ENCODE measurements at regions not wholly inside any gene's neighbourhood (a gene's known extent, or its start where the extent isn't known, plus 50 kb on each side); places are given as distances from the start of the nearest gene placed in this dataset.

DNA sequence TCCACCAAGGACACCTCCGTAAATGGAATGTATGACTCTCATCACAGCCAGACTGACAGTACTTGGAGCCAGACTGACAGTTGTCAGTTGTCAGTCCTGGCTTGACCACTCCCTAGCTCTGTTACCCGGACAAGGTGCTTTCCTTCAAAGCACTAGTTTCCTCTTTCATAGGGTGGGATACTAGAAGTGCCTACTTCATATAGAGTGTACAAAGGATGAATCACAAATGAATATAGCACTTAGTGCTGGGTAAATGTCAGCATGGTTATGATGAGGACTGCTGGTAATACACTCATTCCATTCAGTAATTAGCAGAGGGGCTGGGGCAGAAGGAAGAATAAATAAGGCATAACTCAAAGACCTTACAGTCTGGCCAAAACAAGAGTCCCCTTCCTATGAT, 91.4 kb downstream of the ARL4C start:
- H3K9ac ChIP-seq (ENCODE audit: low read depth, low read length) = no peak overlapping the region
- H3K4me1 ChIP-seq (ENCODE audit: insufficient read depth, low read length) = peaks cover 5% of the 10 kb centered on the region; the same call in 1 of the 2 replicates
- H3K9me3 ChIP-seq (ENCODE audit: insufficient read depth, low read depth, low read length) = no peaks in the 10 kb centered on the region
- WGBS = 92% methylated on average over 2 of the region's 2 CpGs
- H3K36me3 ChIP-seq (ENCODE audit: insufficient read depth, low read length) = no peaks in the 10 kb centered on the region
- H3K27ac ChIP-seq (ENCODE audit: low read depth, low read length) = no peak overlapping the region
- H3K27me3 ChIP-seq (ENCODE audit: insufficient read depth, low read length) = no peaks in the 10 kb centered on the region
- no peak overlapping the region for H3K4me3 ChIP-seq (ENCODE audit: low read length)

DNA sequence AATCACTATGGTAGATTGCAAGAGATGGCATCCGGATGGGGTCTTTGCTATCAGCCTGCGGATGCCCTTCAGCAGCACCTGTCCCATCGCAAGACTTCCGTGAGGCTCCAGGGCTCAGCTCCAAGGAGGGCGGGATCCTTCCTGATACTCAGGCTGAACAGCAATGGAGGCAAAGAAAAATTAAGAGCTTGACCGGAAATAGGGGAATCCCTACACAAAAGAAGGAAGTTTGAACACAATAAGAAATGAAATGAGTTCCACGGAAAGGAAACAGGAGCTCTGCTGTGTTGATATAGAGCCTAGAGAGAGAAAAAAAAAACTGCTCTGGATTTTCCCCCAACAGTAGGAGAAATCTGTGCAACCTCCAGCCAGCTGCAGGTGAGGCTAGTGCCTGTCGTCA, 91.9 kb downstream of the ARL4C start:
- H3K4me3 ChIP-seq (ENCODE audit: low read length) = no peak overlapping the region
- no peak overlapping the region for H3K27ac ChIP-seq (ENCODE audit: low read depth, low read length)
- WGBS = 91% methylated on average over 8 of the region's 8 CpGs
- no peaks in the 10 kb centered on the region for H3K9me3 ChIP-seq (ENCODE audit: insufficient read depth, low read depth, low read length)
- H3K27me3 ChIP-seq (ENCODE audit: insufficient read depth, low read length) = no peaks in the 10 kb centered on the region
- H3K4me1 ChIP-seq (ENCODE audit: insufficient read depth, low read length) = no peaks in the 10 kb centered on the region
- H3K9ac ChIP-seq (ENCODE audit: low read depth, low read length) = no peak overlapping the region
- no peaks in the 10 kb centered on the region for H3K36me3 ChIP-seq (ENCODE audit: insufficient read depth, low read length)

DNA sequence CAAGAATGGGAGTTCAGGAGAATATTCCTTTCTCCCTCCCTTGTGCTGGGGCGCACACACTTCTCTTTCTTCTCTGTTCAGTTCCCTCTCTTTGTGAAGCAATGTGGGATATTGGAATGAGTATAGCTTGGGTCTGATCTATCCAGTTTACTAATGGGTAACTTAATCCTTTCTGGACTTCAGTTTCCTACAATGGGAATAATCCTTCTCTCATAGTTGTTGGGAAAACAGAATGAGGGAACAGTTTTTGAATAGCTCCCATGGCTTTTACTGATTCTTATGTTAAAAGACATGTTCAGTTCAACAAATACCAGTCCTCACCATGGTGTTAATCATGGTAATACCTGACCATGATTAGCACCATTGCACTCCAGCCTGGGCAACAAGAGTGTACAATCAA, 93.1 kb downstream of the ARL4C start:
- no peak overlapping the region for H3K27ac ChIP-seq (ENCODE audit: low read depth, low read length)
- no peaks in the 10 kb centered on the region for H3K36me3 ChIP-seq (ENCODE audit: insufficient read depth, low read length)
- H3K9ac ChIP-seq (ENCODE audit: low read depth, low read length) = no peak overlapping the region
- no peaks in the 10 kb centered on the region for H3K4me1 ChIP-seq (ENCODE audit: insufficient read depth, low read length)
- H3K4me3 ChIP-seq (ENCODE audit: low read length) = no peak overlapping the region
- no CpG with 5 or more reads among the region's 1 CpG for WGBS
- H3K27me3 ChIP-seq (ENCODE audit: insufficient read depth, low read length) = no peaks in the 10 kb centered on the region
- H3K9me3 ChIP-seq (ENCODE audit: insufficient read depth, low read depth, low read length) = no peaks in the 10 kb centered on the region

DNA sequence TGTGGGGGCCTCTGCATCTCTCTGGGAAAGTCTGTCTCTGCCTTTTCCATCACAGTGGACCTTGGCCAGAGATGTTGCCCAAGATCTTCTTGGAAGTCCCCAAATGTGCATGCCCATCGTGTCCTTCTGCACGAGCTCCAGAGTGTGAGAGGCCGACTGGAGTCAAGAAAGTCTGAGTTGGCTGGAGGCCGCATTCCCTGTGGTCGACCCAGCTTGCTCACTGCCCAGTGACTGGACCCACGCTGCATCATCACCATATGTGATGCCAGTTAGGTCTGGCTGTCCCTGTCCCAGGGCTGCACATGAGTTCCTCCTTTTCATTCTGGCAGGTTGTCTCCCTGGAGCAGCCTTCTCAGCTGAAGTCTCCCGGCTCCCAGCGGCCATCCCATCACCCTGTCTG, 93.8 kb downstream of the ARL4C start:
- Histone ChIP-seq H3K27me3 (ENCODE audit: insufficient read depth, low read length) (no peaks in the 10 kb centered on the region), H3K27ac (ENCODE audit: low read depth, low read length) (no peak overlapping the region), H3K36me3 (ENCODE audit: insufficient read depth, low read length) (no peaks in the 10 kb centered on the region), H3K4me3 (ENCODE audit: low read length) (no peak overlapping the region), H3K9ac (ENCODE audit: low read depth, low read length) (no peak overlapping the region), H3K4me1 (ENCODE audit: insufficient read depth, low read length) (no peaks in the 10 kb centered on the region), H3K9me3 (ENCODE audit: insufficient read depth, low read depth, low read length) (no peaks in the 10 kb centered on the region)
- WGBS = 89% methylated on average over 8 of the region's 8 CpGs

DNA sequence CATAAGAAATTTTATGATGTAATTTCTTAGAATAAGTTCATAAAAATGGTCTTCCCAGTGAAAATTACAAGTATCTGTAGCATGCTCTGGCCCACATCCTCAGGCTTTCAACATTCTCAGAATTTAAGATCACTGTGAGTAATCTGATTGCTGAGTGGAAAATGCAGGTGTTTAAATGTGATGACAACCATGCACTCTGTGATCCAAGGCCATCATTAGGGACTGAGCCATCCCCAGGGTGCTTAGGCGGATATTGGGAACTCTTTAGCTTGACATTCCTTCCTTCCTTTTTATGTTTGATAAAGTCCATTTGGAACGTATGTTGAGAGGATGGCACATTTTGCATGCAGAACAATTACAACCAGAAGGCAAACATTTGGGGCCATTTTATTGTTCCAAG, 95.5 kb downstream of the ARL4C start:
- Histone ChIP-seq H3K4me3 (ENCODE audit: low read length) (no peak overlapping the region), H3K9ac (ENCODE audit: low read depth, low read length) (no peak overlapping the region), H3K27ac (ENCODE audit: low read depth, low read length) (no peak overlapping the region), H3K36me3 (ENCODE audit: insufficient read depth, low read length) (no peaks in the 10 kb centered on the region), H3K9me3 (ENCODE audit: insufficient read depth, low read depth, low read length) (no peaks in the 10 kb centered on the region), H3K4me1 (ENCODE audit: insufficient read depth, low read length) (no peaks in the 10 kb centered on the region), H3K27me3 (ENCODE audit: insufficient read depth, low read length) (0 out of 2 replicates have a peak, but pooled peaks cover 3% of the 10 kb centered on the region)
- WGBS = 89% methylated on average over 2 of the region's 2 CpGs

DNA sequence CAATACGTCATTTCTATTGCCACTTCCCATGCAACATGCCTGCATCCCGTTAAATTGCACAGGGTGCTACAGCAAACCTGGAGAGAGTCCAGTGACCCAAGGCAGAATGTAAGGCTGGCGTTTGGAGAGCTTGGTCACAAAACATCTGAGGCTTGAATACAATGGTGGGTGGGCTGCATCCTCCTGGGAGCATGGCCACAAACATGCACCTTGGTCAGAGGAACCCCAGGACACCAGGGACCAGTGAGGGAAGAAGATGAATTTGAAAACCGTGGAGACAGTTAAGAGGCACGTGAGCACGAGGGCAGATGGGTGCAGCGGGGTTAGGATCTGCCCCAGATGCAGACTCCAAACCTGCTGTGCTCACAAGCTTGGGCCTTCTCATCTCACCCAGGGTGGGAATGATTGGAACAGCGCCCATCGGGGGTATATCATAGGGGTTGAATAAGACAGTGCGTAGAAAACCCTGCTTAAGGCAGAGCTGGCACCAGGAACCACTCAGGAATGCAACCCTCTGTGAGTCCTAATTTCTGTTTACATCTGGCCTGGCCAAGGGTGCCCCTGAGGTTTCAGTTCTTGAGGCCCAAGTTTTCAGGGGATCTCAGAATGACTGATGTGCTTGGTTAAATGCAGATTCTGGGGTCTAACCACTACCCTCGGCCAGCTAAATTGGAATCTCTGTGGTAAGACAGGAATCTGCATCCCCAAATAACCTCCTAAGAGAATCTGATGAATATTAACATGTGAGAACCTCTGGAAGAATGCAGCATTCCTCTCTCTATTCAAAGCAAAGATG, 97.2 kb downstream of the ARL4C start:
- Histone ChIP-seq H3K9me3 (ENCODE audit: insufficient read depth, low read depth, low read length) (no peaks in the 10 kb centered on the region), H3K36me3 (ENCODE audit: insufficient read depth, low read length) (no peaks in the 10 kb centered on the region), H3K27ac (ENCODE audit: low read depth, low read length) (no peak overlapping the region), H3K4me1 (ENCODE audit: insufficient read depth, low read length) (no peaks in the 10 kb centered on the region), H3K27me3 (ENCODE audit: insufficient read depth, low read length) (0 out of 2 replicates have a peak, but pooled peaks cover 3% of the 10 kb centered on the region), H3K4me3 (ENCODE audit: low read length) (no peak overlapping the region), H3K9ac (ENCODE audit: low read depth, low read length) (no peak overlapping the region)
- WGBS = 94% methylated on average over 11 of the region's 11 CpGs

DNA sequence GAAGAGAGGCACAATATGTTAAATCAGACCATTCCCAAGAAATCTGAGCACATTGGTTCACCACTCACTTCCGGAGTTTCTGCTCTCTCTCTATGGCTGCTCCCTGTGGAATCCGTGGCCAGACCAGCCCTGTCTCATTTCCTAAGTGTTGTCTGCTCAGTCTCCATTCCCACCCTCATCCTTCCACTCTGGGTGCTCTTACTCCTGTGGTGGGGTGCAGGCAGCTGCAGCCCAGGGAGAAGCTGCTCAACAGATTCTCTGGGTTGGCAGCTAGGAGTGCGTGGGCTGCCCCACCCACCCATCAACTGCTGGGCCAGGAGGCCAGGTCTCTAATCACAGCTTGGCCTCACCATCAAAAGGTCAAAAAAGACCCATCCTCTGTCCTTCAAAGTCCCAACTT, 98.3 kb downstream of the ARL4C start:
- no peaks in the 10 kb centered on the region for H3K4me1 ChIP-seq (ENCODE audit: insufficient read depth, low read length)
- H3K9ac ChIP-seq (ENCODE audit: low read depth, low read length) = no peak overlapping the region
- H3K27me3 ChIP-seq (ENCODE audit: insufficient read depth, low read length) = 0 out of 2 replicates have a peak, but pooled peaks cover 3% of the 10 kb centered on the region
- no peaks in the 10 kb centered on the region for H3K36me3 ChIP-seq (ENCODE audit: insufficient read depth, low read length)
- H3K9me3 ChIP-seq (ENCODE audit: insufficient read depth, low read depth, low read length) = no peaks in the 10 kb centered on the region
- no peak overlapping the region for H3K27ac ChIP-seq (ENCODE audit: low read depth, low read length)
- WGBS = 78% methylated on average over 3 of the region's 3 CpGs
- no peak overlapping the region for H3K4me3 ChIP-seq (ENCODE audit: low read length)

DNA sequence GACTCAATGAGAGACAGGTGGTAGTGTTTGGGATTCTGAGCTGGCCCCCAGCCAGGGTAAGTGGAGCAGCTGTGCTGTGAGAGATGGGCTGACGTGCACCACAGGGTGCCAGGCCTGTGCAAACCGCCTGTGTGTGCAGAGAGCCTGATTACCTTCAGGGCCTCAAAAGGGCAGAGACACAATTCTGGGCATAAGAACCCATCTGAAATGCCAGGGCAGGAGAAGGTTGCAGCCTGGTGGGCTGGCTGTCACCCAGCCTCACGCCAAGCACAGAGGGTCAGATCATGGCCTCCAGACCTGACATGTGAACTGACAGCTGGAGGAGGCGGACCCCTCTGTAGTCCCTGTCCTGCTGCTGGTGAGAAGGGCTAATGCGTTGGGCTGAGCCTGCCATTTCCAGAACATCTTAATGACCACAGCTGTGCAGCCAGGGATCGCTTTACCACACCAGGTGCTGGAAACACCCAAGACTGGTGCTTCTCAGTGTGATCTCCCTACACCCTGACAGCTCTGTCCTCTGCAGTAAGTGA, 100.9 kb downstream of the ARL4C start:
- Histone ChIP-seq H3K36me3 (ENCODE audit: insufficient read depth, low read length) (no peaks in the 10 kb centered on the region), H3K4me1 (ENCODE audit: insufficient read depth, low read length) (no peaks in the 10 kb centered on the region), H3K27me3 (ENCODE audit: insufficient read depth, low read length) (0 out of 2 replicates have a peak, but pooled peaks cover 3% of the 10 kb centered on the region), H3K4me3 (ENCODE audit: low read length) (no peak overlapping the region), H3K9me3 (ENCODE audit: insufficient read depth, low read depth, low read length) (no peaks in the 10 kb centered on the region), H3K9ac (ENCODE audit: low read depth, low read length) (no peak overlapping the region), H3K27ac (ENCODE audit: low read depth, low read length) (no peak overlapping the region)
- WGBS = 84% methylated on average over 6 of the region's 6 CpGs

DNA sequence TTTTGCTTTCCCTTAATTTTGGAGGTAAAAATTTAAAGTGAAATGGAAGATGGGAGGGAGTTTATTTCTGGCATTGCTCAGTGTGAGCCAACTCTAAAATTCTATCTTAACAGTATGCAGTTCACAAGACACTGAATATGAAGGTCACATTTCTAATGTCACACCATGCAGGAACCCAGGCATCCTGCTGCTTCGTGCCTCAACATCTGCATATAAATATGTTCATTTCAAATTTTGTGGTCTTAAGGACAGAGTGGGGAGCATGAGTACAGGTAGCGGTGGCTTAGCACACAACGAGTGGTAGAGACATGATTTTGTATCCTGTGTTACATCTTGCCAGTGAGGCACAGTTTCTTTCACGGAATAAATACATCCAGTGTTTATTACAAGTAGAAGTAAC, 102.4 kb downstream of the ARL4C start:
- Histone ChIP-seq H3K9ac (ENCODE audit: low read depth, low read length) (no peak overlapping the region), H3K27ac (ENCODE audit: low read depth, low read length) (no peak overlapping the region), H3K4me3 (ENCODE audit: low read length) (no peak overlapping the region), H3K36me3 (ENCODE audit: insufficient read depth, low read length) (no peaks in the 10 kb centered on the region), H3K4me1 (ENCODE audit: insufficient read depth, low read length) (no peaks in the 10 kb centered on the region), H3K27me3 (ENCODE audit: insufficient read depth, low read length) (0 out of 2 replicates have a peak, but pooled peaks cover 3% of the 10 kb centered on the region), H3K9me3 (ENCODE audit: insufficient read depth, low read depth, low read length) (no peaks in the 10 kb centered on the region)
- 90% methylated on average over 4 of the region's 4 CpGs for WGBS

DNA sequence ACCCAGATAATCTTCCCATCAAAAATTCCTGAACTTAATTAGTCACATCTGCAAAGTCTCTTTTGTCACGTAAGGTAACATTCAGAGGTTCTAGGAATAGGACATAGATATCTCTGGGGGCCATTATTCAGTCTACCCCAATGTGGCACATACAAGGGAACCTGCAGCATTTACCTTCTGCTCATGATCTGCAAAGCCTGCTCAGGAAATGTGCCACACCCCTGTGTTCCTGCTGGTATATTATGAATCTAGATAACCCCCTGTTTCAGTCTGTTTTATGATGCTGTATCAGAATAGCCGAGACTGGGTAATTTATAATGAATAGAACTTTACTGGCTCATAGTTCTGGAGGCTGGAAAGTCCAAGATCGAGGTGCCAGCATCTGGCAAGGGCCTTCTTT, 103.5 kb downstream of the ARL4C start:
- 93% methylated on average over 3 of the region's 3 CpGs for WGBS
- H3K27ac ChIP-seq (ENCODE audit: low read depth, low read length) = no peak overlapping the region

DNA sequence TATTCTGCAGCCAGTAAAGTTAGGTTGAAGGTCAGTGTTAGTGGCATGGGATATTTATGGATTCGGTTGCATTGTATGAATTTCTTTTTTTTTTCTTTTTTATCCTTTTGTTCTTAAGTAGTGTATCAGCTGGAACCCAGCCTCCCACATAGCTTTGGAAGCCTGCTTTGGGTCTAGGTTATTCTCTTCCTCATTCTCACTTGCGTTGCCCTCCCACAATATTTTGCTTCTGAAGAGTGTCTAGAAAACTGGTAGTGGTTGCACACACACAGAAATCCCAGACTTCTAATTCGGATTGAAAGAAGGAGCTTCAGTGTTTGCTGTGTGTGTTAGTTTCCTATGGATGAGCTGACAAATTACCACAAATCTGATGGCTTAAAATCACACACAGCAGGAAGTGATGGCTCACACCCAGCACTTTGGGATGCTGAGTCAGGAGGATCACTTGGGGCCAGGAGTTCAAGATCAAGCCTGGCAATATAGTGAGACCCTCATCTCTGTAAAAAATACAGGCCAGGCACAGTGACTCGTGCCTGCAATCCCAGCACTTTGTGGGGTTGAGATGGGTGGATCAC, 104.8 kb downstream of the ARL4C start:
- Histone ChIP-seq H3K9ac (ENCODE audit: low read depth, low read length) (no peak overlapping the region), H3K4me3 (ENCODE audit: low read length) (no peak overlapping the region), H3K4me1 (ENCODE audit: insufficient read depth, low read length) (no peaks in the 10 kb centered on the region), H3K9me3 (ENCODE audit: insufficient read depth, low read depth, low read length) (no peaks in the 10 kb centered on the region), H3K27ac (ENCODE audit: low read depth, low read length) (no peak overlapping the region), H3K27me3 (ENCODE audit: insufficient read depth, low read length) (no peaks in the 10 kb centered on the region), H3K36me3 (ENCODE audit: insufficient read depth, low read length) (no peaks in the 10 kb centered on the region)
- 96% methylated on average over 3 of the region's 4 CpGs for whole genome bisulfite sequencing

More for the DNA sequence above, 103.5 kb downstream of the ARL4C start:
- Histone ChIP-seq H3K4me1 (ENCODE audit: insufficient read depth, low read length) (no peaks in the 10 kb centered on the region), H3K27me3 (ENCODE audit: insufficient read depth, low read length) (0 out of 2 replicates have a peak, but pooled peaks cover 3% of the 10 kb centered on the region), H3K9ac (ENCODE audit: low read depth, low read length) (no peak overlapping the region), H3K9me3 (ENCODE audit: insufficient read depth, low read depth, low read length) (no peaks in the 10 kb centered on the region), H3K36me3 (ENCODE audit: insufficient read depth, low read length) (no peaks in the 10 kb centered on the region), H3K4me3 (ENCODE audit: low read length) (no peak overlapping the region)
